ENCODE measurements at regions not wholly inside any gene's neighbourhood (a gene's known extent, or its start where the extent isn't known, plus 50 kb on each side); places are given as distances from the start of the nearest gene placed in this dataset.

DNA sequence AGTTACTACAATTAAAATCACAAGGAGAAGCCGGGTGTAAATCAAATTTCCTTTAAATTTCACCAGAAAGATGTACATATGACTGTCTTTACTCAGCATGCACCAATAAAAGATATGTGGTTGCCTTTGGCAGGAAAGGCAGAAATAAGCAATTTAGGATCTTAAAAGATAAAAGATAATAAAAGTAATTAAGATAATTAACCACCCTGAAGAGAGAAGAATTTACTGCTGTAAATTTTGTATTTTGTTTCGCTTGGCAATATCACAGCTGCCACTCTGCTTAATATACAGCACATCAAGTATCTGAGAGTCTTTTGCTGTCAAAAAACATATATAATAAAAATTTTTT is 411.9 kb downstream of the MN1 start:
- H3K9ac ChIP-seq (ENCODE audit: low read depth, low read length): no peak overlapping the region

DNA sequence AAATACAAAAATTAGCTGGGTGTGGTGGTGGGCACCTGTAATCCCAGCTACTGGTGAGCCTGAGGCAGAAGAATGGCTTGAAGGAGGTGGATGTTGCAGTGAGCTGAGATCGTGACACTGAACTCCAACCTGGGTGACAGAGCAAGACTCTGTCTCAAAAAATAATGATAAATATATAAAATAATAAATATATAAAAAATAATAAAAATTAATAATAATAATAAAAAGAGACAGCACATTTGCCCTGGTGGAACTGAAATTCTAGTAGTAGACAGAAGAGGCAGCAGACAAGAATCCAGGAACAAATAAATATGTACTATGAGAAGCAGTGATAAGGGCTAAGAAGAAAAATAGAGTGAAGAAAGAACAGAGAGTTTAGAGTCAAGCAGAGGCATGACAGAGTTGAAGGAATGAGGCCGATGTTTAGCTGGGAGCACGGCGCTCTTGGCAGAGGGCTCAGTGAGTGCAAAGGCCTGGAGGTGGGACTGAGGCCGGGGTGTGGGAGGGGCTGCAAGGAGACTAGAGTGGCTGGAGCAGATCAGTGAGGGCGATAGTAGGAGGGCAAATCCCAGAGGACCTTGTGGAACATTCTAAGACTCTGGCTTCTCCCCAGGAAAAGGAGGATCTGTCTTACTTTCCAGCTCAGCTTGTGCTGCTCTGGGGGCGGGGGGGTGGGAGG is 410.3 kb downstream of the MN1 start:
- H3K27me3 ChIP-seq (ENCODE audit: control insufficient read depth, insufficient read depth, low read length): no peaks in the 10 kb centered on the region
- H3K9ac ChIP-seq (ENCODE audit: low read depth, low read length): no peak overlapping the region
- H3K4me1 ChIP-seq (ENCODE audit: control insufficient read depth, insufficient read depth, low read length): no peaks in the 10 kb centered on the region
- H3K36me3 ChIP-seq (ENCODE audit: control insufficient read depth, insufficient read depth, low read length): no peaks in the 10 kb centered on the region
- H3K27ac ChIP-seq (ENCODE audit: low read depth, low read length): no peak overlapping the region
- no peak overlapping the region for H3K4me3 ChIP-seq (ENCODE audit: low read depth, low read length)
- H3K9me3 ChIP-seq (ENCODE audit: control insufficient read depth, insufficient read depth, low read length): no peaks in the 10 kb centered on the region

More for the DNA sequence above, 411.9 kb downstream of the MN1 start:
- no peaks in the 10 kb centered on the region for H3K36me3 ChIP-seq (ENCODE audit: control insufficient read depth, insufficient read depth, low read length)
- H3K4me3 ChIP-seq (ENCODE audit: low read depth, low read length): no peak overlapping the region
- no peaks in the 10 kb centered on the region for H3K4me1 ChIP-seq (ENCODE audit: control insufficient read depth, insufficient read depth, low read length)
- H3K9me3 ChIP-seq (ENCODE audit: control insufficient read depth, insufficient read depth, low read length): no peaks in the 10 kb centered on the region
- no peak overlapping the region for H3K27ac ChIP-seq (ENCODE audit: low read depth, low read length)
- no peaks in the 10 kb centered on the region for H3K27me3 ChIP-seq (ENCODE audit: control insufficient read depth, insufficient read depth, low read length)

- H3K27ac ChIP-seq (ENCODE audit: low read depth, low read length): no peak overlapping the region
- H3K36me3 ChIP-seq (ENCODE audit: control insufficient read depth, insufficient read depth, low read length): no peaks in the 10 kb centered on the region
- H3K4me1 ChIP-seq (ENCODE audit: control insufficient read depth, insufficient read depth, low read length): no peaks in the 10 kb centered on the region
- H3K27me3 ChIP-seq (ENCODE audit: control insufficient read depth, insufficient read depth, low read length): no peaks in the 10 kb centered on the region
- H3K9ac ChIP-seq (ENCODE audit: low read depth, low read length): no peak overlapping the region
- no peaks in the 10 kb centered on the region for H3K9me3 ChIP-seq (ENCODE audit: control insufficient read depth, insufficient read depth, low read length)
- H3K4me3 ChIP-seq (ENCODE audit: low read depth, low read length): no peak overlapping the region
Observed at GRCh38 chr22:27393371-27393770, 408.2 kb downstream of the MN1 start.

- H3K27ac ChIP-seq (ENCODE audit: low read depth, low read length): no peak overlapping the region
- no peaks in the 10 kb centered on the region for H3K36me3 ChIP-seq (ENCODE audit: control insufficient read depth, insufficient read depth, low read length)
- no peaks in the 10 kb centered on the region for H3K4me1 ChIP-seq (ENCODE audit: control insufficient read depth, insufficient read depth, low read length)
- no peaks in the 10 kb centered on the region for H3K9me3 ChIP-seq (ENCODE audit: control insufficient read depth, insufficient read depth, low read length)
- no peak overlapping the region for H3K9ac ChIP-seq (ENCODE audit: low read depth, low read length)
- no peaks in the 10 kb centered on the region for H3K27me3 ChIP-seq (ENCODE audit: control insufficient read depth, insufficient read depth, low read length)
- H3K4me3 ChIP-seq (ENCODE audit: low read depth, low read length): no peak overlapping the region
Observed at GRCh38 chr22:27394806-27395404, 406.7 kb downstream of the MN1 start.

GRCh38 chr22:27397036-27397953 is 404.3 kb downstream of the MN1 start:
- Histone ChIP-seq H3K36me3 (ENCODE audit: control insufficient read depth, insufficient read depth, low read length) (no peaks in the 10 kb centered on the region), H3K9me3 (ENCODE audit: control insufficient read depth, insufficient read depth, low read length) (no peaks in the 10 kb centered on the region), H3K9ac (ENCODE audit: low read depth, low read length) (no peak overlapping the region), H3K4me1 (ENCODE audit: control insufficient read depth, insufficient read depth, low read length) (no peaks in the 10 kb centered on the region), H3K27ac (ENCODE audit: low read depth, low read length) (no peak overlapping the region), H3K4me3 (ENCODE audit: low read depth, low read length) (no peak overlapping the region), H3K27me3 (ENCODE audit: control insufficient read depth, insufficient read depth, low read length) (no peaks in the 10 kb centered on the region)

- Histone ChIP-seq H3K9ac (ENCODE audit: low read depth, low read length) (no peak overlapping the region), H3K9me3 (ENCODE audit: control insufficient read depth, insufficient read depth, low read length) (no peaks in the 10 kb centered on the region), H3K36me3 (ENCODE audit: control insufficient read depth, insufficient read depth, low read length) (no peaks in the 10 kb centered on the region), H3K27ac (ENCODE audit: low read depth, low read length) (no peak overlapping the region), H3K4me1 (ENCODE audit: control insufficient read depth, insufficient read depth, low read length) (no peaks in the 10 kb centered on the region), H3K27me3 (ENCODE audit: control insufficient read depth, insufficient read depth, low read length) (no peaks in the 10 kb centered on the region), H3K4me3 (ENCODE audit: low read depth, low read length) (no peak overlapping the region)
Observed at GRCh38 chr22:27397954-27398342, 403.6 kb downstream of the MN1 start.

DNA sequence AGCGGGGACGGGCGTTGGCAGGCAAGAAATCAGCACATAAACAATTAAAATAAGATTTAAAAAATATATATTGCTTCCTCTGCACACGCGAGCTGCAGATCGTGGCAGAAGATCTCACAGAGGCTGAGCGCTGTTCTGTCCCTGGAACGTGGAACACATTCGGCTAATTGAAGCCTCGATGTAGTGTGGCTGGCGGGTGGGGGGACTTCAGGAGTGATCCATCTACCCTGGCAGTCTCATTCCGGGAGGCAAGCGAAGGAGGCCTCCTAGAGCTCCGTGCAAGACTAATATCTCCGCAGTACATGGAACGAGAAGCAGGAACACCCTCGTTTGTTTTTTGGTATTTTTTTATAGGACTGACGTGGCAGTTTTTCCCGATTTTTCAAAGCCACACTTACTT is 402.4 kb downstream of the MN1 start:
- Histone ChIP-seq H3K4me1 (ENCODE audit: control insufficient read depth, insufficient read depth, low read length) (no peaks in the 10 kb centered on the region), H3K9ac (ENCODE audit: low read depth, low read length) (no peak overlapping the region), H3K4me3 (ENCODE audit: low read depth, low read length) (no peak overlapping the region), H3K27ac (ENCODE audit: low read depth, low read length) (no peak overlapping the region), H3K9me3 (ENCODE audit: control insufficient read depth, insufficient read depth, low read length) (no peaks in the 10 kb centered on the region), H3K27me3 (ENCODE audit: control insufficient read depth, insufficient read depth, low read length) (no peaks in the 10 kb centered on the region), H3K36me3 (ENCODE audit: control insufficient read depth, insufficient read depth, low read length) (no peaks in the 10 kb centered on the region)

GRCh38 chr22:27400811-27401210 is 400.7 kb downstream of the MN1 start:
- no peaks in the 10 kb centered on the region for H3K27me3 ChIP-seq (ENCODE audit: control insufficient read depth, insufficient read depth, low read length)
- H3K36me3 ChIP-seq (ENCODE audit: control insufficient read depth, insufficient read depth, low read length): no peaks in the 10 kb centered on the region
- no peak overlapping the region for H3K27ac ChIP-seq (ENCODE audit: low read depth, low read length)
- no peaks in the 10 kb centered on the region for H3K4me1 ChIP-seq (ENCODE audit: control insufficient read depth, insufficient read depth, low read length)
- no peaks in the 10 kb centered on the region for H3K9me3 ChIP-seq (ENCODE audit: control insufficient read depth, insufficient read depth, low read length)
- H3K4me3 ChIP-seq (ENCODE audit: low read depth, low read length): no peak overlapping the region
- no peak overlapping the region for H3K9ac ChIP-seq (ENCODE audit: low read depth, low read length)

- Histone ChIP-seq H3K4me3 (ENCODE audit: low read depth, low read length) (no peak overlapping the region), H3K4me1 (ENCODE audit: control insufficient read depth, insufficient read depth, low read length) (no peaks in the 10 kb centered on the region), H3K36me3 (ENCODE audit: control insufficient read depth, insufficient read depth, low read length) (no peaks in the 10 kb centered on the region), H3K27me3 (ENCODE audit: control insufficient read depth, insufficient read depth, low read length) (no peaks in the 10 kb centered on the region), H3K27ac (ENCODE audit: low read depth, low read length) (no peak overlapping the region), H3K9me3 (ENCODE audit: control insufficient read depth, insufficient read depth, low read length) (no peaks in the 10 kb centered on the region), H3K9ac (ENCODE audit: low read depth, low read length) (no peak overlapping the region)
Observed at GRCh38 chr22:27401321-27401720, 400.2 kb downstream of the MN1 start.

DNA sequence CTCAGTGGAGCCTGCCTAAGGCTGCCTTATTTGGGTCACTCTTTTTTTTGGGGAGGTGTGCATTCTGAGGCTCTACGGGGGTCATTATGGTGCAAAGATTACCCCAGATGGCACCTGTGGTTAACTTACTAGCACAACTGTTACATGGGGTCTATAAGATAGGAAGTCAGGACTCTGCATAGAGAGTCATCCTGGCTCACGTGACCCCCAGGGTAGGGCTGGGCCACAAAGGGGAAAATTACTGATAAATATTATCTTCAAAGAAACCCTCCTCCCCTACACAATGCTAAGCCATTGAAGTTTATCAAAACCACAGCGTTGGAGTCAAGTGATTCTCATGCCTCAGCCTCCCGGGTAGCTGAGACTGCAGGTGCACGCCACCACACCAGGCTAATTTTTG is 397.1 kb downstream of the MN1 start:
- Histone ChIP-seq H3K36me3 (ENCODE audit: control insufficient read depth, insufficient read depth, low read length) (no peaks in the 10 kb centered on the region), H3K9me3 (ENCODE audit: control insufficient read depth, insufficient read depth, low read length) (no peaks in the 10 kb centered on the region), H3K27me3 (ENCODE audit: control insufficient read depth, insufficient read depth, low read length) (no peaks in the 10 kb centered on the region), H3K27ac (ENCODE audit: low read depth, low read length) (no peak overlapping the region), H3K4me1 (ENCODE audit: control insufficient read depth, insufficient read depth, low read length) (no peaks in the 10 kb centered on the region), H3K4me3 (ENCODE audit: low read depth, low read length) (no peak overlapping the region), H3K9ac (ENCODE audit: low read depth, low read length) (no peak overlapping the region)

Measured in HUES48 (cell line).